Progenitor cell of endocrine pancreas (in vitro differentiated cells): ENCODE measurements at regions not wholly inside any gene's neighbourhood (a gene's known extent, or its start where the extent isn't known, plus 50 kb on each side); places are given as distances from the start of the nearest gene placed in this dataset.

ENCODE experiments used
- DNase-seq: peaks from one replicate; pipeline ENCODE4 v3.0.0; 2021; ENCODE audit warnings: low spot score; ENCODE audit not compliant: unreplicated experiment
- H3K27ac Mint-ChIP-seq: 2 replicates; pipeline ENCODE4 v1.8.0; 2021; ENCODE audit warnings: mild to moderate bottlenecking, moderate library complexity, mixed read lengths
- H3K27me3 Mint-ChIP-seq: 2 replicates; pipeline ENCODE4 v1.8.0; 2021; ENCODE audit warnings: mixed read lengths
- H3K36me3 Mint-ChIP-seq: 2 replicates; pipeline ENCODE4 v1.8.0; 2022; ENCODE audit warnings: mixed read lengths; ENCODE audit not compliant: insufficient read depth
- H3K4me1 Mint-ChIP-seq: 2 replicates; pipeline ENCODE4 v1.8.0; 2021; ENCODE audit warnings: low read depth, mixed read lengths
- H3K4me3 Mint-ChIP-seq: 2 replicates; pipeline ENCODE4 v1.8.0; 2021; ENCODE audit warnings: low read depth, mild to moderate bottlenecking, moderate library complexity, mixed read lengths
- H3K9me3 Mint-ChIP-seq: 2 replicates; pipeline ENCODE4 v1.8.0; 2021; ENCODE audit warnings: low read depth, mixed read lengths
- TF ChIP-seq, protein P1 (sequence below): fragments of 200-600 bp; sonication (generic); IDR thresholded peaks from one replicate; pipeline ENCODE4 v1.5.0; 2021; ENCODE audit warnings: antibody characterized with exemption, mild to moderate bottlenecking; ENCODE audit not compliant: unreplicated experiment

DNA sequence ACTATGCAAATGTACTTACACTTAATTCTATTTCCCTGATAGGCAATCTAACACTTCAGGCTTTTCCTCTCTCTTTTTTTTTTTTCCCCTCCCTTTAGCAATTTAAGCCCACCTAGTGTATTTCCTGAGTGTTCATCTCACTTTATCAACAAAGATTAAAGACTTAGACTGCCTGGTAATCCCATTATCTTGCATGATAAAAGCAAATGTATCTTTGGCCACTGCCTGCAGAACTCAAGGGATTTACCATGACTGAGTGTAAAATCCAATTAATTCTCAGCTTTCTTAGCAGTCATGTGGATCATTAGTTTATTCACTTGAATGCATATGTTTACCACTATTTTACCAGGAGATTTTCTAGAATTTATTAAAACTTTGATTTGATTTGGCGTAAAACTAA is 1102.2 kb upstream of the GYPC start:
- Mint-ChIP-seq H3K9me3 (peaks cover 2% of the 10 kb centered on the region), H3K36me3 (no peaks in the 10 kb centered on the region), H3K27me3 (no peaks in the 10 kb centered on the region)

DNA sequence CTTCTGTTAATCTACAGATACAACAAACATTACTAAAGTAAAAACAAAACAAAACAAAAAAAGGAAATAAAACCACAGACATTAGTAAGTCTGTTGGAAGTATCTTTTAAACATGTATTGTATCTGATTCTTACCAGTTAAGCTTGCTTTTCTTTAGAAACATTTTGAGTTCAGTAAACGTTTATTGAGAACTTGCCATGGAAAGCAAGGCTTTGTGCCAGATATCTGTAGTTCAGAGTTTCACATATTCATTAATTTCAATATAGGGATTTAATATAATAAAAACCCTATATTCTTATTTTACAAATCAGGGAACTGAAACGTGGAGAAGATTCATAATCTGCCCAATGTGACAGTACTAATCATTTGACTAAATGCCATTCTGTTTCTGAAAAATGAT is 1101.0 kb upstream of the GYPC start:
- no peak for DNase-seq
- Mint-ChIP-seq H3K4me3 (no peak overlapping the region), H3K27ac (no peak overlapping the region), H3K36me3 (no peaks in the 10 kb centered on the region), H3K9me3 (peaks cover 2% of the 10 kb centered on the region), H3K27me3 (no peaks in the 10 kb centered on the region), H3K4me1 (peaks cover 3% of the 10 kb centered on the region)
- TF ChIP-seq, protein P1, sequence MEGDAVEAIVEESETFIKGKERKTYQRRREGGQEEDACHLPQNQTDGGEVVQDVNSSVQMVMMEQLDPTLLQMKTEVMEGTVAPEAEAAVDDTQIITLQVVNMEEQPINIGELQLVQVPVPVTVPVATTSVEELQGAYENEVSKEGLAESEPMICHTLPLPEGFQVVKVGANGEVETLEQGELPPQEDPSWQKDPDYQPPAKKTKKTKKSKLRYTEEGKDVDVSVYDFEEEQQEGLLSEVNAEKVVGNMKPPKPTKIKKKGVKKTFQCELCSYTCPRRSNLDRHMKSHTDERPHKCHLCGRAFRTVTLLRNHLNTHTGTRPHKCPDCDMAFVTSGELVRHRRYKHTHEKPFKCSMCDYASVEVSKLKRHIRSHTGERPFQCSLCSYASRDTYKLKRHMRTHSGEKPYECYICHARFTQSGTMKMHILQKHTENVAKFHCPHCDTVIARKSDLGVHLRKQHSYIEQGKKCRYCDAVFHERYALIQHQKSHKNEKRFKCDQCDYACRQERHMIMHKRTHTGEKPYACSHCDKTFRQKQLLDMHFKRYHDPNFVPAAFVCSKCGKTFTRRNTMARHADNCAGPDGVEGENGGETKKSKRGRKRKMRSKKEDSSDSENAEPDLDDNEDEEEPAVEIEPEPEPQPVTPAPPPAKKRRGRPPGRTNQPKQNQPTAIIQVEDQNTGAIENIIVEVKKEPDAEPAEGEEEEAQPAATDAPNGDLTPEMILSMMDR: no peak

More for the DNA sequence above, 1102.2 kb upstream of the GYPC start:
- TF ChIP-seq, protein P1: no peak
- Mint-ChIP-seq H3K27ac (no peak overlapping the region), H3K4me1 (peaks cover 3% of the 10 kb centered on the region), H3K4me3 (no peak overlapping the region)
- no peak for DNase-seq

DNA sequence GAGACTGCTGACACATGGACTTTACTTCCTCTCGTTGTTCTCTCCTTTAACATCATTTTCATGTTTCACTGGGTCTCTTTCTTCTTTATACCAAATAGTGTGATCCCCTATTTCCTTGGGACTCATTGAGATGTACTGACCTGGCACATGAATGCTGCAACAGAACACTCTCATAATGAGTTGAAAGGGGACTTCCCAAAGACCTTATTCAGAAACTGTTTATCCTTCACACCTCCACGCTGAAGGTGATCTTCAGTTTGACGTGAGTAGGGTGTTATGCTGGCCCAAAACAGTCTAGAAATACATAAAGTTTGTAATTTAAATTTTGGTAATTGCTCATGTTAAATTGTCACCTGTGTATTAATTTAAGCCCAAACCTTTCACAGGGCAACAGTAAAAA is 1096.8 kb upstream of the GYPC start:
- Mint-ChIP-seq H3K36me3 (no peaks in the 10 kb centered on the region), H3K9me3 (peaks cover 2% of the 10 kb centered on the region), H3K27me3 (no peaks in the 10 kb centered on the region), H3K4me3 (no peak overlapping the region), H3K27ac (no peak overlapping the region), H3K4me1 (peaks cover 3% of the 10 kb centered on the region)
- DNase-seq: no peak
- TF ChIP-seq, protein P1: no peak

DNA sequence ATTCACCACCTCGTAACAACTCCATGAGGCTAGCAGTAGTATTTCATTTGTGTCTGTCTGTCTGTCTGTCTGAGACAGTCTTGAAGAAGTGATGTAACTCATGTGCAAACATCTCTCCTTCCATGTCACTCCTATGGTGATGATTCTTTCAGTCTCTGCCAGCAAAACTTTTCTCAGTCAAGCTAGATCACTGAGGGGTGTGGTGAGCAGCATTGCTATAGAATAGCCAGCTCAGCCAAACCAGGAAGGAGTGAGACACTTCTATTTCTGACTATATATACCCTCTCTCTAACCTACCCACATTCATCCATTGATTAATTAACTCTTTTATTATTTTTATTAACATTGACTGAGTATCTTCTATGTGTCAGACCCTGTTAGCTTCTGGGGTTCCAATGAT is 1095.1 kb upstream of the GYPC start:
- no peak for DNase-seq
- Mint-ChIP-seq H3K9me3 (peaks cover 2% of the 10 kb centered on the region), H3K36me3 (no peaks in the 10 kb centered on the region), H3K4me3 (no peak overlapping the region), H3K27ac (no peak overlapping the region), H3K27me3 (no peaks in the 10 kb centered on the region), H3K4me1 (peaks cover 3% of the 10 kb centered on the region)
- TF ChIP-seq, protein P1: no peak

GRCh38 chr2:125561302-125561701 is 1094.7 kb upstream of the GYPC start:
- H3K27me3 Mint-ChIP-seq: no peaks in the 10 kb centered on the region
- no peak overlapping the region for H3K4me3 Mint-ChIP-seq
- no peak overlapping the region for H3K27ac Mint-ChIP-seq
- H3K36me3 Mint-ChIP-seq: no peaks in the 10 kb centered on the region
- H3K4me1 Mint-ChIP-seq: peaks cover 3% of the 10 kb centered on the region
- DNase-seq: no peak
- TF ChIP-seq, protein P1: no peak
- H3K9me3 Mint-ChIP-seq: no peaks in the 10 kb centered on the region
